ENCODE measurements at regions not wholly inside any gene's neighbourhood (a gene's known extent, or its start where the extent isn't known, plus 50 kb on each side); places are given as distances from the start of the nearest gene placed in this dataset.

DNA sequence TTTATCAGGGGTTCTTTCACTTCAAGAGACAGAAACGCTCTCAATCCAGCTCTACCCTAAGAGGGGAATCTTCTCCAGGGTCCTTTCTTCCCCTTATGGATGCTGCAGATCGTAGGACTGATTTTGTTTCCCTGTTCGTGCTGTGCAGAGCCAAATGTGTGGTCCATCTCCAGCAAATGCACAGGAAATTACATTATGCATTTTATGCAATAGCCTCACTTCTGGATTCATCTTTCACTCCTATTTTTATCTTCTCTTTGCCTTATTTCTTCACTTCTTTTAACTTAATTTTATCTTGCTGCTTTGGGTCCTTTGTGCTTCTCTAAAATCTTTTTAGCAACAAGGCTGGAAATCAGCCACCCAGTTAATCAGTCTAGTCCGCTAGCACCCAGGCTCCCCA is 184.5 kb upstream of the INHBA start:
- Histone ChIP-seq H3K36me3 (no peaks in the 10 kb centered on the region), H3K27me3 (no peaks in the 10 kb centered on the region), H3K4me3 (no peak overlapping the region), H3K27ac (peak overlapping the region in 1 of 2 donors; percentile 44), H3K4me1 (peaks cover 0 to 60% (median 36%) of the 10 kb centered on the region in 4 donors), H3K9me3 (no peaks in the 10 kb centered on the region)
- intact Hi-C loops (cut with DNase I; ENCODE audit: low total_unique reads), result no loop called here
- no peak for DNase-seq
- no peak for TF ChIP-seq CTCF (IDR thresholded peaks at IDR 0.05)

GRCh38 chr7:41886901-41887311 is 184.0 kb upstream of the INHBA start:
- Histone ChIP-seq H3K9me3 (no peaks in the 10 kb centered on the region), H3K36me3 (no peaks in the 10 kb centered on the region), H3K27ac (peak overlapping the region in 1 of 2 donors; percentile 44), H3K27me3 (no peaks in the 10 kb centered on the region), H3K4me3 (no peak overlapping the region), H3K4me1 (peaks cover 0 to 60% (median 39%) of the 10 kb centered on the region in 4 donors)
- intact Hi-C loops (cut with DNase I; ENCODE audit: low total_unique reads), result no loop called here
- peak; percentile 70 to 85 for DNase-seq
- no peak for TF ChIP-seq CTCF (IDR thresholded peaks at IDR 0.05)

- H3K4me1 ChIP-seq, result peaks cover 0 to 62% (median 38%) of the 10 kb centered on the region in 4 donors
- intact Hi-C loops (cut with DNase I; ENCODE audit: low total_unique reads), result no loop called here
- peak; percentile 54 to 75 for DNase-seq
- H3K4me3 ChIP-seq, result no peak overlapping the region
- no peak for TF ChIP-seq CTCF (IDR thresholded peaks at IDR 0.05)
- no peaks in the 10 kb centered on the region for H3K36me3 ChIP-seq
- H3K9me3 ChIP-seq, result no peaks in the 10 kb centered on the region
- H3K27me3 ChIP-seq, result no peaks in the 10 kb centered on the region
- H3K27ac ChIP-seq, result peak overlapping the region in 1 of 2 donors; percentile 44
Measured at GRCh38 chr7:41886262-41886900, 183.5 kb upstream of the INHBA start.

GRCh38 chr7:41885748-41886147 is 182.9 kb upstream of the INHBA start:
- no peak for DNase-seq
- Histone ChIP-seq H3K4me1 (peaks cover 0 to 66% (median 38%) of the 10 kb centered on the region in 4 donors), H3K4me3 (no peak overlapping the region), H3K27ac (peak overlapping the region in 1 of 2 donors; percentile 44), H3K36me3 (no peaks in the 10 kb centered on the region), H3K9me3 (no peaks in the 10 kb centered on the region), H3K27me3 (no peaks in the 10 kb centered on the region)
- intact Hi-C loops (cut with DNase I; ENCODE audit: low total_unique reads), result no loop called here
- TF ChIP-seq CTCF (IDR thresholded peaks at IDR 0.05), result no peak

- no peak for DNase-seq
- Histone ChIP-seq H3K36me3 (no peaks in the 10 kb centered on the region), H3K4me3 (no peak overlapping the region), H3K27me3 (no peaks in the 10 kb centered on the region), H3K4me1 (peaks cover 0 to 73% (median 42%) of the 10 kb centered on the region in 4 donors), H3K9me3 (no peaks in the 10 kb centered on the region), H3K27ac (peak overlapping the region in 1 of 2 donors; percentile 44)
- TF ChIP-seq CTCF (IDR thresholded peaks at IDR 0.05), result no peak
- intact Hi-C loops (cut with DNase I; ENCODE audit: low total_unique reads), result no loop called here
Measured at GRCh38 chr7:41885078-41885477, 182.2 kb upstream of the INHBA start.
